PC-9 (cell line): ENCODE measurements at regions not wholly inside any gene's neighbourhood (a gene's known extent, or its start where the extent isn't known, plus 50 kb on each side); places are given as distances from the start of the nearest gene placed in this dataset.

Experiments used
- EZH2 ChIP-seq: fragments of 200-600 bp; sonication (generic); IDR thresholded peaks from 2 replicates; pipeline ENCODE4 v1.8.0; 2017; ENCODE audit warnings: antibody characterized with exemption, low read depth
- TF ChIP-seq, protein P1 (sequence below): fragments of 200-600 bp; sonication (generic); conservative IDR thresholded peaks from 2 replicates; pipeline ENCODE4 v1.6.1; 2017; ENCODE audit warnings: mixed run types, antibody characterized with exemption, mild to moderate bottlenecking, moderate library complexity

DNA sequence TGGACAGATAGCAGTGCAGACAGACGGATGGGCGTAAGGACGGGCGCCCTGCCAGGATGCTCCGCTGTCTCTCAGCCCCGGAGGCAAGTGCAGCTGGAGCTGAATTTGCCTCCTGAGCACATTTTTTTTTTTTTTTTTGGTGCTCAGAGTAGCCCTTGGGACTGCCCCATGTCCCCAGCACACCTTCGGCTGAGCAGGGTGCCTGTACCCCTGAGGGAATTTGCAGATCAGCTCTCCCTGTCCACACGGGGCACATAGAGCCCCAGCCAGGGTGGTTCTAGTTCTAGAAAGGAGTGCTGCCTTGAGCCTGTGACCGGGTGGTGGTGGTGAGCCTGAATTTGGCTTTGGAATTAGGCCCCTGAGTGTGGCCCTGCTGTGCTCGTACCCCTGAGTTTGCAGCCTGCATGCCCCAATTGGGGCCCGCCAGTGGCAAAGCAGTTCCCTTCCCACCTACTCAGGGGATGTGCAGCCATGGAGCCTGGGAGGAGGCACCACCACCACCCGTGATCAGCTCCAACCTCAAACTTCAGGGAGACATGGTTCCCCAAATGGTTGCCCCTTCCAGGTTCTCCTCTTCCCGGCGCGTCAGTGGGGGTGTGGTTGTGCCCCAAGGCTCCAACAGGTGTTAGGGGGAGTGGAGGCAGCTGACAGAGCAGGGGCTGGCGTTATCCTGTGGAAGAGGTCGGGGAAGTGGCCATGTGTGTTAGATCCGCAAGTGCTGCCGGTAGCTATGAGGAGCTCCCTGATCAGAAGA lies 1232.7 kb downstream of the BRD1 start:
- TF ChIP-seq, protein P1, sequence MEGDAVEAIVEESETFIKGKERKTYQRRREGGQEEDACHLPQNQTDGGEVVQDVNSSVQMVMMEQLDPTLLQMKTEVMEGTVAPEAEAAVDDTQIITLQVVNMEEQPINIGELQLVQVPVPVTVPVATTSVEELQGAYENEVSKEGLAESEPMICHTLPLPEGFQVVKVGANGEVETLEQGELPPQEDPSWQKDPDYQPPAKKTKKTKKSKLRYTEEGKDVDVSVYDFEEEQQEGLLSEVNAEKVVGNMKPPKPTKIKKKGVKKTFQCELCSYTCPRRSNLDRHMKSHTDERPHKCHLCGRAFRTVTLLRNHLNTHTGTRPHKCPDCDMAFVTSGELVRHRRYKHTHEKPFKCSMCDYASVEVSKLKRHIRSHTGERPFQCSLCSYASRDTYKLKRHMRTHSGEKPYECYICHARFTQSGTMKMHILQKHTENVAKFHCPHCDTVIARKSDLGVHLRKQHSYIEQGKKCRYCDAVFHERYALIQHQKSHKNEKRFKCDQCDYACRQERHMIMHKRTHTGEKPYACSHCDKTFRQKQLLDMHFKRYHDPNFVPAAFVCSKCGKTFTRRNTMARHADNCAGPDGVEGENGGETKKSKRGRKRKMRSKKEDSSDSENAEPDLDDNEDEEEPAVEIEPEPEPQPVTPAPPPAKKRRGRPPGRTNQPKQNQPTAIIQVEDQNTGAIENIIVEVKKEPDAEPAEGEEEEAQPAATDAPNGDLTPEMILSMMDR, result no peak
- TF ChIP-seq EZH2, result no peak
